DND-41 (cell line): ENCODE measurements at regions not wholly inside any gene's neighbourhood (a gene's known extent, or its start where the extent isn't known, plus 50 kb on each side); places are given as distances from the start of the nearest gene placed in this dataset.
A peak's percentile ranks its signal among the peaks of the same experiment; 100 is the strongest.

Experiments used
- ATAC-seq: fragments of 200-7000 bp; cut with Tn5 transposase; 3 replicates; pipeline ENCODE4 v1.9.1; 2021; ENCODE audit warnings: low read depth; ENCODE audit not compliant: insufficient read depth
- DNase-seq: peaks from one replicate; pipeline ENCODE4 v3.0.0-alpha.2; 2020
- H2AFZ ChIP-seq: 2 replicates; pipeline ENCODE4 v1.6.0; 2012; ENCODE audit warnings: low read depth, low read length
- H3K27ac ChIP-seq: 2 replicates; pipeline ENCODE4 v1.5.1; 2012; ENCODE audit warnings: low read length, inconsistent platforms
- H3K27me3 ChIP-seq: fragments of 200-600 bp; sonication (generic); 2 replicates; pipeline ENCODE4 v1.6.0; 2012; ENCODE audit warnings: low read length, mild to moderate bottlenecking, inconsistent platforms; ENCODE audit not compliant: insufficient read depth, poor library complexity
- H3K36me3 ChIP-seq: 2 replicates; pipeline ENCODE4 v1.5.1; 2012; ENCODE audit warnings: low read length, inconsistent platforms; ENCODE audit not compliant: insufficient read depth
- H3K4me1 ChIP-seq: 2 replicates; pipeline ENCODE4 v1.5.1; 2012; ENCODE audit warnings: mild to moderate bottlenecking, low read length; ENCODE audit not compliant: insufficient read depth
- H3K4me2 ChIP-seq: 2 replicates; pipeline ENCODE4 v1.6.0; 2012; ENCODE audit warnings: mild to moderate bottlenecking, moderate library complexity, low read length, inconsistent platforms; ENCODE audit not compliant: insufficient read depth
- H3K4me3 ChIP-seq, 2 experiments: fragments of 200-600 bp in 1 of 2; shearing (Covaris generic) in 1 of 2; 2 replicates each; pipeline ENCODE4 v1.5.1; 2012 to 2016; ENCODE audit warnings: inconsistent platforms in 2 of 2, low read length in 2 of 2, mild to moderate bottlenecking in 2 of 2, low read depth in 1 of 2, moderate library complexity in 1 of 2
- H3K79me2 ChIP-seq: 2 replicates; pipeline ENCODE4 v1.6.0; 2012; ENCODE audit warnings: low read length, inconsistent platforms; ENCODE audit not compliant: insufficient read depth
- H3K9ac ChIP-seq: 2 replicates; pipeline ENCODE4 v1.6.0; 2012; ENCODE audit warnings: low read depth, mild to moderate bottlenecking, inconsistent platforms, low read length, moderate library complexity
- H3K9me3 ChIP-seq: 2 replicates; pipeline ENCODE4 v1.5.1; 2012; ENCODE audit warnings: low read length, moderate library complexity, mild to moderate bottlenecking, inconsistent platforms; ENCODE audit not compliant: insufficient read depth, severe bottlenecking
- H4K20me1 ChIP-seq: 2 replicates; pipeline ENCODE4 v1.6.0; 2012; ENCODE audit warnings: low read length; ENCODE audit not compliant: insufficient read depth
- EZH2 ChIP-seq: IDR thresholded peaks from 3 replicates; pipeline ENCODE4 v1.6.1; 2012; ENCODE audit warnings: borderline replicate concordance, low read depth, mild to moderate bottlenecking, moderate library complexity, low read length, inconsistent platforms; ENCODE audit not compliant: severe bottlenecking
- TF ChIP-seq, protein P1 (sequence below): IDR thresholded peaks from 2 replicates; pipeline ENCODE4 v1.5.1; 2012; ENCODE audit warnings: borderline replicate concordance, low read length, moderate library complexity, mild to moderate bottlenecking; ENCODE audit not compliant: poor library complexity, severe bottlenecking; ENCODE audit errors: extremely low read depth

DNA sequence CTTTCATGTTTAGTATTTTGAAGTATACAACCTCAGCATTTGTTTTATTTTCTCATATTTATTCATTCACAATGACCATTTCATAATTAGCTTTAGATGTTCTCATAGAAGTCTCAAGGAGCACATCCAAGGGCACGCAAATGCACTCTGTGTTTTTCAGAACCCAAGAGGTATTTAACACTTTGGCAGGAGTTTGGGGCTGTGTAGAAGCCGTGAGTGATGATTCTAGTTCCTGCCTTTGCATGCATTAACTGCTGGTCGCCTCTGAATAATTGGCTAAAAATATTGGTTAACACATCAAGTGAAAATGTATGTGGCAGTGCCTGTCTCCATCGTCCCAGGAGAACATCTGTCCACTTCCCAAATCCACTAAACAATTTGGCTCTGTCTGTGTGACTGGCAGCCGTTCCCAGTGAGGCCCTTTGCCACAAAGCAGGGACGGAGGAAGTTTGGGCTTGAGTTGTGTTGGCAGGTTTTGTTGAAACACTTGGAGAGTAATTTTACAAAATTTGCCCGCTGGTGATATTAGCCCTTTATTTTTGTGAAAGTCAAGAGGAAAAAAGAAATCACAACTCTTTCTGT is 730.7 kb upstream of the SLIT2 start:
- Histone ChIP-seq H3K27me3 (no peaks in the 10 kb centered on the region), H3K9me3 (peaks cover 2% of the 10 kb centered on the region), H2AFZ (no peak overlapping the region), H3K9ac (no peak overlapping the region), H3K4me3 (no peak overlapping the region), H3K79me2 (no peaks in the 10 kb centered on the region), H4K20me1 (no peaks in the 10 kb centered on the region), H3K27ac (no peak overlapping the region), H3K36me3 (no peaks in the 10 kb centered on the region), H3K4me2 (no peak overlapping the region), H3K4me1 (no peaks in the 10 kb centered on the region)
- TF ChIP-seq EZH2: no peak
- TF ChIP-seq, protein P1, sequence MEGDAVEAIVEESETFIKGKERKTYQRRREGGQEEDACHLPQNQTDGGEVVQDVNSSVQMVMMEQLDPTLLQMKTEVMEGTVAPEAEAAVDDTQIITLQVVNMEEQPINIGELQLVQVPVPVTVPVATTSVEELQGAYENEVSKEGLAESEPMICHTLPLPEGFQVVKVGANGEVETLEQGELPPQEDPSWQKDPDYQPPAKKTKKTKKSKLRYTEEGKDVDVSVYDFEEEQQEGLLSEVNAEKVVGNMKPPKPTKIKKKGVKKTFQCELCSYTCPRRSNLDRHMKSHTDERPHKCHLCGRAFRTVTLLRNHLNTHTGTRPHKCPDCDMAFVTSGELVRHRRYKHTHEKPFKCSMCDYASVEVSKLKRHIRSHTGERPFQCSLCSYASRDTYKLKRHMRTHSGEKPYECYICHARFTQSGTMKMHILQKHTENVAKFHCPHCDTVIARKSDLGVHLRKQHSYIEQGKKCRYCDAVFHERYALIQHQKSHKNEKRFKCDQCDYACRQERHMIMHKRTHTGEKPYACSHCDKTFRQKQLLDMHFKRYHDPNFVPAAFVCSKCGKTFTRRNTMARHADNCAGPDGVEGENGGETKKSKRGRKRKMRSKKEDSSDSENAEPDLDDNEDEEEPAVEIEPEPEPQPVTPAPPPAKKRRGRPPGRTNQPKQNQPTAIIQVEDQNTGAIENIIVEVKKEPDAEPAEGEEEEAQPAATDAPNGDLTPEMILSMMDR: no peak
- no peak for ATAC-seq
- no peak for DNase-seq

- H3K27ac ChIP-seq: no peak overlapping the region
- H3K4me3 ChIP-seq: no peak overlapping the region
- H3K79me2 ChIP-seq: no peaks in the 10 kb centered on the region
- H4K20me1 ChIP-seq: no peaks in the 10 kb centered on the region
- no peaks in the 10 kb centered on the region for H3K36me3 ChIP-seq
- H3K9ac ChIP-seq: no peak overlapping the region
- no peak for TF ChIP-seq EZH2
- H3K9me3 ChIP-seq: peaks cover 5% of the 10 kb centered on the region
- peaks cover 4% of the 10 kb centered on the region for H3K4me1 ChIP-seq
- DNase-seq: no peak
- no peak overlapping the region for H3K4me2 ChIP-seq
- no peaks in the 10 kb centered on the region for H3K27me3 ChIP-seq
- H2AFZ ChIP-seq: 0 out of 2 replicates have a peak overlapping the region, but pooled peaks have one; percentile 34
- ATAC-seq: peak; percentile 73
Observed at GRCh38 chr4:19514276-19515070, 737.2 kb upstream of the SLIT2 start.

GRCh38 chr4:19512086-19512485 is 739.6 kb upstream of the SLIT2 start:
- H2AFZ ChIP-seq: no peak overlapping the region
- H3K27me3 ChIP-seq: no peaks in the 10 kb centered on the region
- peaks cover 4% of the 10 kb centered on the region for H3K4me1 ChIP-seq
- no peak overlapping the region for H3K4me2 ChIP-seq
- H3K9ac ChIP-seq: no peak overlapping the region
- no peak overlapping the region for H3K27ac ChIP-seq
- ATAC-seq: no peak
- no peaks in the 10 kb centered on the region for H4K20me1 ChIP-seq
- peaks cover 5% of the 10 kb centered on the region for H3K9me3 ChIP-seq
- DNase-seq: no peak
- no peak overlapping the region for H3K4me3 ChIP-seq
- H3K36me3 ChIP-seq: no peaks in the 10 kb centered on the region
- TF ChIP-seq, protein P1: no peak
- no peak for TF ChIP-seq EZH2
- no peaks in the 10 kb centered on the region for H3K79me2 ChIP-seq

GRCh38 chr4:19510993-19511392 is 740.7 kb upstream of the SLIT2 start:
- H3K4me2 ChIP-seq: no peak overlapping the region
- no peak overlapping the region for H3K4me3 ChIP-seq
- H4K20me1 ChIP-seq: no peaks in the 10 kb centered on the region
- TF ChIP-seq, protein P1: no peak
- TF ChIP-seq EZH2: no peak
- H3K27me3 ChIP-seq: no peaks in the 10 kb centered on the region
- no peak for DNase-seq
- peaks cover 3% of the 10 kb centered on the region for H3K9me3 ChIP-seq
- H3K36me3 ChIP-seq: no peaks in the 10 kb centered on the region
- no peak overlapping the region for H3K9ac ChIP-seq
- H2AFZ ChIP-seq: no peak overlapping the region
- peaks cover 4% of the 10 kb centered on the region for H3K4me1 ChIP-seq
- ATAC-seq: no peak
- H3K79me2 ChIP-seq: no peaks in the 10 kb centered on the region
- no peak overlapping the region for H3K27ac ChIP-seq
